H1 (cell line): ENCODE measurements at regions not wholly inside any gene's neighbourhood (a gene's known extent, or its start where the extent isn't known, plus 50 kb on each side); places are given as distances from the start of the nearest gene placed in this dataset.

Source experiments
- CEBPB ChIP-seq: IDR thresholded peaks from 2 replicates; pipeline ENCODE4 v1.6.1; 2012; ENCODE audit warnings: low read depth, low read length
- EP300 ChIP-seq, 2 experiments: IDR thresholded peaks; 1 replicate in 1 of 2; 2 replicates in 1 of 2; pipeline ENCODE4 v1.6.1; 2011 to 2012; ENCODE audit warnings: low read depth in 2 of 2, low read length in 2 of 2, mild to moderate bottlenecking in 2 of 2, borderline replicate concordance in 1 of 2, inconsistent platforms in 1 of 2, moderate library complexity in 1 of 2
- TF ChIP-seq, protein P1 (sequence below), 3 experiments: IDR thresholded peaks; 1 replicate in 2 of 3; 2 replicates in 1 of 3; pipeline versions ENCODE4 v1.5.1 to v1.6.1; 2011; ENCODE audit warnings: low read length in 3 of 3, mild to moderate bottlenecking in 3 of 3, inconsistent platforms in 2 of 3, low read depth in 1 of 3, moderate library complexity in 1 of 3; ENCODE audit not compliant: insufficient read depth in 1 of 3; ENCODE audit errors: control extremely low read depth in 1 of 3

DNA sequence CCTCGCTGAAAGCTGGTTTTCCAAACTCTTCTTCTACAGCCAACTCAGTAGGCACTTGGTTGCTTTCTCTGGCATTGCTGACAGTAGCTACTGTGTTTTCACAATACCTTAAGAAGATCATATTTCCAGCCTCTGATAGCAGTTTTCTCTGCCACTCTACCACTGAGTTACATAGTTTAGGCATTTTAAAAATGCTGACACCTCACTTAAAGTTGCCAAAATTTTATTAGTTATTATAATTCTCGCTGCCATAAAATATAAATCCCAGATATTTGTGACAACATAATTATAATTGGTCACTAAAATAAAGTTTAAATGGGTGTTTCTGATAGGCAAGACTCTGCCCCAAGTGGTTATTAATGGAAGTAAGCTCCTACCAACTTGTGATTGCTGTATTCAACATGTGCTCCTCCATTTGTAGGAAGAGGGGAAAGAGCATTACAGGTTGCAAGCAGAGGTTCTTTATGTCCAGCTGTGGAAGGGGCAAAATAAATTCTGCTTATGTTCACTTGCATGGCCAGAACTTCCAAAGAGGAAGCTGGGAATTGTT lies 1202.8 kb downstream of the CNTNAP5 start:
- TF ChIP-seq, protein P1, sequence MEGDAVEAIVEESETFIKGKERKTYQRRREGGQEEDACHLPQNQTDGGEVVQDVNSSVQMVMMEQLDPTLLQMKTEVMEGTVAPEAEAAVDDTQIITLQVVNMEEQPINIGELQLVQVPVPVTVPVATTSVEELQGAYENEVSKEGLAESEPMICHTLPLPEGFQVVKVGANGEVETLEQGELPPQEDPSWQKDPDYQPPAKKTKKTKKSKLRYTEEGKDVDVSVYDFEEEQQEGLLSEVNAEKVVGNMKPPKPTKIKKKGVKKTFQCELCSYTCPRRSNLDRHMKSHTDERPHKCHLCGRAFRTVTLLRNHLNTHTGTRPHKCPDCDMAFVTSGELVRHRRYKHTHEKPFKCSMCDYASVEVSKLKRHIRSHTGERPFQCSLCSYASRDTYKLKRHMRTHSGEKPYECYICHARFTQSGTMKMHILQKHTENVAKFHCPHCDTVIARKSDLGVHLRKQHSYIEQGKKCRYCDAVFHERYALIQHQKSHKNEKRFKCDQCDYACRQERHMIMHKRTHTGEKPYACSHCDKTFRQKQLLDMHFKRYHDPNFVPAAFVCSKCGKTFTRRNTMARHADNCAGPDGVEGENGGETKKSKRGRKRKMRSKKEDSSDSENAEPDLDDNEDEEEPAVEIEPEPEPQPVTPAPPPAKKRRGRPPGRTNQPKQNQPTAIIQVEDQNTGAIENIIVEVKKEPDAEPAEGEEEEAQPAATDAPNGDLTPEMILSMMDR (IDR thresholded peaks at IDR 0.05; ENCODE audit: control extremely low read depth in 1 of 3, insufficient read depth in 1 of 3, low read depth in 1 of 3, low read length in 3 of 3) = peak in 1 of 3 experiments; percentile 52; a peak in 2 of 4 replicates
- TF ChIP-seq CEBPB (no peak), EP300 (IDR thresholded peaks at IDR 0.05; ENCODE audit: borderline replicate concordance in 1 of 2, low read depth in 2 of 2, low read length in 2 of 2) (no peak)
